Common myeloid progenitor, CD34-positive (primary cell): ENCODE measurements at regions not wholly inside any gene's neighbourhood (a gene's known extent, or its start where the extent isn't known, plus 50 kb on each side); places are given as distances from the start of the nearest gene placed in this dataset.

Experiments
- CTCF ChIA-PET: fragments of 350-600 bp; sonication (Branson Sonifier 250); formaldehyde crosslinking; loops from one replicate; lab custom pipeline; 2021; ENCODE audit warnings: antibody characterized with exemption; lab: Charles Lee
- POLR2A ChIA-PET: fragments of 350-600 bp; sonication (Branson Sonifier 250); formaldehyde crosslinking; loops from one replicate; lab custom pipeline; 2021; ENCODE audit warnings: antibody characterized with exemption; lab: Charles Lee
- DNase-seq, 3 donors: peaks; one replicate each; pipeline versions ENCODE4 v3.0.0 to v3.0.0-alpha.2; 2013
- H3K27ac ChIP-seq, 2 experiments: 1 replicate in 1 of 2; 2 replicates in 1 of 2; pipeline ENCODE4 v1.7.0; 2013; ENCODE audit warnings: inconsistent platforms in 2 of 2, low read length in 2 of 2, mild to moderate bottlenecking in 2 of 2, low read depth in 1 of 2, moderate library complexity in 1 of 2; ENCODE audit not compliant: severe bottlenecking in 2 of 2, insufficient read depth in 1 of 2, poor library complexity in 1 of 2
- H3K27me3 ChIP-seq, 5 experiments: replicated peaks in 2 of 5; 1 replicate in 3 of 5; 2 replicates in 2 of 5; pipeline versions ENCODE4 v1.6.1 to v1.7.0; 2013; ENCODE audit warnings: low read length in 4 of 5, mild to moderate bottlenecking in 2 of 5, moderate library complexity in 2 of 5, inconsistent platforms in 1 of 5; ENCODE audit not compliant: insufficient read depth in 5 of 5, control insufficient read depth in 4 of 5
- H3K36me3 ChIP-seq, 4 experiments: 1 replicate in 2 of 4; 2 replicates in 2 of 4; pipeline versions ENCODE4 v1.6.1 to v1.7.0; 2013; ENCODE audit warnings: low read length in 3 of 4, control low read depth in 1 of 4, mild to moderate bottlenecking in 1 of 4; ENCODE audit not compliant: control insufficient read depth in 4 of 4, insufficient read depth in 4 of 4
- H3K4me1 ChIP-seq, 4 experiments: 1 replicate in 3 of 4; 2 replicates in 1 of 4; pipeline versions ENCODE4 v1.6.1 to v1.7.1; 2013; ENCODE audit warnings: low read length in 3 of 4, mild to moderate bottlenecking in 3 of 4, control low read depth in 1 of 4, inconsistent platforms in 1 of 4, moderate library complexity in 1 of 4; ENCODE audit not compliant: control insufficient read depth in 4 of 4, insufficient read depth in 4 of 4; ENCODE audit errors: control extremely low read depth in 1 of 4
- H3K4me3 ChIP-seq, 7 experiments: 1 replicate in 4 of 7; 2 replicates in 3 of 7; pipeline versions ENCODE4 v1.5.1 to v1.7.0; 2013; ENCODE audit warnings: mild to moderate bottlenecking in 7 of 7, low read length in 6 of 7, moderate library complexity in 6 of 7, inconsistent platforms in 2 of 7, low read depth in 2 of 7, control low read depth in 1 of 7; ENCODE audit not compliant: insufficient read depth in 4 of 7, control insufficient read depth in 1 of 7; ENCODE audit errors: extremely low read depth in 1 of 7
- H3K9me3 ChIP-seq, 5 experiments: 1 replicate in 4 of 5; 2 replicates in 1 of 5; pipeline versions ENCODE4 v1.6.1 to v1.7.1; 2013; ENCODE audit warnings: low read length in 4 of 5, mild to moderate bottlenecking in 2 of 5, inconsistent platforms in 1 of 5, low read depth in 1 of 5, moderate library complexity in 1 of 5; ENCODE audit not compliant: control insufficient read depth in 4 of 5, insufficient read depth in 2 of 5; ENCODE audit errors: control extremely low read depth in 1 of 5
- WGBS: methylation state at CpG from one replicate; pipeline ENCODE4 v1.1.5; 2013; ENCODE audit not compliant: insufficient coverage; 5-methylcytosine and 5-hydroxymethylcytosine counted together

DNA sequence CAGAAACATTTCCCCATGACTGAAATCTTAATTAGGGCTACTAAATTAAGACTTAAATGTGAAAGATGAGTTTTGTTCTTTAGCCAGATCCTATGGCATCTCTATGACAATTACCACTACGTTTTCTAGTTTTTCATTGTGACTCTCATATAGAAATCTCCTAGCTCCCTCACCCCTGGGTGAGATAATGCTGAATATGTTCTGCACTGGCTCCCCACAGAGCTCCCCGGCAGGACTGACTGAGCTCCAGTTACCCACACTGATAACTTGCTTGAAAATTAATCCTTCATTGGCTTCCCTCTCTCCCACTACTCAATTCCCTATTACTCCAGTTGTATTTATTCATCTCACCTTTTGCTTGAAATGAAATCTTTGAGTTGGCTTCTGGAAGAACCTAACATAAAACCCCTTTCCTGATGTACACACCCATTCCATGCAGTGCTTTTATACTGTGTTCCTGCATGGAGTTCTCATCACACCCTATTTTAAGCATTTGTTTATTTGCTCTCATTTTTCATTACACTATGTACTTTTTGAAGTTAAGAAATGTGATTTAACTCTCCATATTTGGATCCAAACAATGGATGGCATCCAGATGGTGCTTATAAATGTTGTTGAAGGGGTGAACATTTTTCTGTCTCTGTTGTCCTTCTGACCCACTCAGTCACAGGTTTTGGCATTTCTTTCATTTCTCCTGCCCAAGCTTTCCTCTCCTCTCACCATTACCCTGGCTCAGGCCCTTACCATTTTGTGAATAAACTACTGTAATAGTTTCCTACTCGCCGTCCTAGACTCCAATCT, 623.4 kb downstream of the SPRY1 start:
- DNase-seq: no peak
- peaks cover 6 to 16% (median 15%) of the 10 kb centered on the region in 4 experiments for H3K4me1 ChIP-seq
- no peak overlapping the region for H3K4me3 ChIP-seq
- no peaks in the 10 kb centered on the region for H3K9me3 ChIP-seq
- no peaks in the 10 kb centered on the region for H3K27me3 ChIP-seq
- no peak overlapping the region for H3K27ac ChIP-seq
- no peaks in the 10 kb centered on the region for H3K36me3 ChIP-seq
- 75% methylated on average over 2 of the region's 4 CpGs for WGBS
- ChIA-PET CTCF (interaction anchor here (1.0 to 2.4 kb wide), 2 partner anchors 14 to 26 kb away, joined by 3 to 5 read pairs; no protein-coding TSS in a partner anchor), POLR2A (interaction anchor here (0.6 kb wide), 1 partner anchor 829 kb away, joined by 5 read pairs; no protein-coding TSS in a partner anchor)

DNA sequence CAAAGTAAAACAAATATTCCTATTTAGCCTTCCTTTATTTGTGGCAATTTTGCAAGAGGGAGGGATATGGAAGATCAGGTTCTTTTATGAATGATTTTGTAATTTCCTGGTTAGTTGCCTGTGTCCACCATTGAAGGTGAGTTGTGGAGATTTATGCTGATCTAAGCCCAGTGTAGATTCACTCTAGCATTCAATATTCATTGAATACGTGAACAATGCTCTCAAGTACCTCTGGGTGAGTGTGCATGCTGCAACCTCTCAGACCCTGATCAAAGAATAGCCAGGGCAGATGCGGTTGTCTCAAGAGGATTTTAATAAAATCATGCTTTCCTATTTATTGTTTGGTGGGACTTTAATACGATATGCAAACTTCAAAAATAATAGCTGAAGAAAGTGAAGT, 628.4 kb downstream of the SPRY1 start:
- peaks cover 0 to under 1% (median under 1%) of the 10 kb centered on the region in 4 experiments for H3K4me1 ChIP-seq
- ChIA-PET CTCF (no interaction called here), POLR2A (no interaction called here)
- H3K4me3 ChIP-seq: no peak overlapping the region
- H3K36me3 ChIP-seq: no peaks in the 10 kb centered on the region
- no peaks in the 10 kb centered on the region for H3K9me3 ChIP-seq
- H3K27ac ChIP-seq: no peak overlapping the region
- WGBS: 88% methylated on average over 3 of the region's 3 CpGs
- DNase-seq: no peak
- no peaks in the 10 kb centered on the region for H3K27me3 ChIP-seq

- POLR2A ChIA-PET: no interaction called here
- CTCF ChIA-PET: no interaction called here
- Histone ChIP-seq H3K9me3 (no peaks in the 10 kb centered on the region), H3K27ac (no peak overlapping the region), H3K4me3 (no peak overlapping the region), H3K4me1 (no peaks in the 10 kb centered on the region), H3K36me3 (no peaks in the 10 kb centered on the region), H3K27me3 (no peaks in the 10 kb centered on the region)
- DNase-seq: no peak
- 100% methylated on average over 5 of the region's 9 CpGs for WGBS
These were observed 628.8 kb downstream of the SPRY1 start for GRCh38 chr4:124025428-124025827.

DNA sequence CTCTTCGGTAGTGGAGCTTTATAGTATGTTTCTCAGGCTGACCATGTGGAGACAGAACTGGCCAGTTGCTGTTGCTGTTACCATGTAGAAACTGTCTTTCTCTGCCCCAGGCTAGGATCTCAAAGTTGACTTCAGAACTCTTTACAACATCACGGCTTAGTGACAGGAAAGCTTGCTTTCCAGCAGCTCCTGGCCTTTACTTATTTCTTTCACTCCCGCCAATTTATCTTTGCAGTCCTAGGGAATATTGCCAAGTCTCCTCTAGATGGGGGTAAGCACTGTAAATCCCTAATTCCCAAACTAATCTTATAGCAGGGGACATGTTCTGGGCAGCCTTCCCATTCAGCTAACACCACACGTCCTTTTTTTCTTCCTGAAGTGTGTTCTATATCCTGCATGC, 631.6 kb downstream of the SPRY1 start:
- no peaks in the 10 kb centered on the region for H3K36me3 ChIP-seq
- ChIA-PET POLR2A (no interaction called here), CTCF (no interaction called here)
- no peaks in the 10 kb centered on the region for H3K27me3 ChIP-seq
- H3K9me3 ChIP-seq: no peaks in the 10 kb centered on the region
- H3K4me1 ChIP-seq: no peaks in the 10 kb centered on the region
- 87% methylated on average over 3 of the region's 4 CpGs for WGBS
- no peak overlapping the region for H3K27ac ChIP-seq
- H3K4me3 ChIP-seq: no peak overlapping the region
- no peak for DNase-seq

- WGBS: 95% methylated on average over 2 of the region's 2 CpGs
- ChIA-PET POLR2A (no interaction called here), CTCF (no interaction called here)
- no peak for DNase-seq
- no peaks in the 10 kb centered on the region for H3K4me1 ChIP-seq
- no peaks in the 10 kb centered on the region for H3K9me3 ChIP-seq
- no peaks in the 10 kb centered on the region for H3K36me3 ChIP-seq
- no peaks in the 10 kb centered on the region for H3K27me3 ChIP-seq
- no peak overlapping the region for H3K27ac ChIP-seq
- H3K4me3 ChIP-seq: no peak overlapping the region
These were observed 633.6 kb downstream of the SPRY1 start for GRCh38 chr4:124030147-124030546.

DNA sequence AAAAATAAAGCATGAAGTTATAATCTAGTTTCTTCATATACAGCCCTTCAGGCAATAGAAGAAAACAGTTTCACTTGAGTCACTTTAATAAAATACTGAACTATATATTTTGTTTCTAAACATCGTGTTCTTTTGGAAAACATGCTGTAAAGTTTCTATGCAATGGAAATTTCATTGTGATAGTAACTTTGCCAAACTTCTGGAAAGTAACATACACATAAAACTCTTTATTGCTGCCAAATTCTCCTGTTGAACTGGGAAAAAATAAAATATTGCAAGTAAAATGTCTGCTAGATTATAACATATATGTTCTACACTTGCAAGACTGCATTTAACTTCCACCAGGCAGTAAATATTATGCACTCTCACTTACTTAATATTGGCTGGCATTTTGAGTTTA, 635.4 kb downstream of the SPRY1 start:
- H3K4me1 ChIP-seq: no peaks in the 10 kb centered on the region
- no peaks in the 10 kb centered on the region for H3K36me3 ChIP-seq
- CTCF ChIA-PET: no interaction called here
- DNase-seq: no peak
- H3K9me3 ChIP-seq: no peaks in the 10 kb centered on the region
- no peak overlapping the region for H3K4me3 ChIP-seq
- WGBS: no CpG with 5 or more reads among the region's 1 CpG
- H3K27me3 ChIP-seq: no peaks in the 10 kb centered on the region
- POLR2A ChIA-PET: no interaction called here
- H3K27ac ChIP-seq: no peak overlapping the region

DNA sequence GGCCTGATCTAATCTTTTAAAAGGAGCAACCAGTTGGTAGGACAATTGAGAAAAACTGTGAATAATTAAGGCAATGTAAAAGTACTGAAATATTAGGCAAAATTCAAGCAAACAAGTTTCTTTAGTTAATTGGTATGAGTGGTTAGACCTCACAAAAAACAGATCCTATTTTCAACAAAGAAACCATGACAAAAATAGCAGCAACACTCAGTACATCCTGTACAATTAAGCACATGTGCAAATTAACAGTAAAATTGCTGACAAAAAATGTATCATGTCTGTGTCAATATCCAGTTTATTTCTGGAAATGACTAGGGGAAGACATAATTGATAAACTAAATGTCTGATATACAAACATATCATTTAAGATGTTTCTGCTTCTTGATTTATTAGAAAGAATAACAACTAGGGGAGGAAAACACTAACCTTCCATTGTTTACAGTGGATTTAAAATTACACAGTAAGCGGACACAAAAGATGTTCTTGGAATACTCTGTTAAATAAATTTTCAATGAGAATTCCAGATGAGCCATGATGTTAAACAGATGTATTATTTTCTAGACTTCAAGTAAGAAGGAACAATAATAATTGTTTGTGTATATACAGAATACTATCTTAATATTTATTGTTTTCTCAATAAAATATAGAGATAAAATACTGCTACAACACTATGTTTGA, 638.9 kb downstream of the SPRY1 start:
- DNase-seq: no peak
- no CpG with 5 or more reads among the region's 1 CpG for WGBS
- no peaks in the 10 kb centered on the region for H3K27me3 ChIP-seq
- H3K4me1 ChIP-seq: no peaks in the 10 kb centered on the region
- no peaks in the 10 kb centered on the region for H3K36me3 ChIP-seq
- no peak overlapping the region for H3K27ac ChIP-seq
- H3K9me3 ChIP-seq: no peaks in the 10 kb centered on the region
- no peak overlapping the region for H3K4me3 ChIP-seq
- CTCF ChIA-PET: no interaction called here
- POLR2A ChIA-PET: interaction anchor here (0.6 kb wide), 1 partner anchor 66 kb away, joined by 3 read pairs; no protein-coding TSS in a partner anchor
